SK-N-MC (cell line): ENCODE measurements at regions not wholly inside any gene's neighbourhood (a gene's known extent, or its start where the extent isn't known, plus 50 kb on each side); places are given as distances from the start of the nearest gene placed in this dataset.
A peak's percentile ranks its signal among the peaks of the same experiment; 100 is the strongest.
"Not testable (repeated sequence)": the region's sequence is repeated elsewhere in the genome, so short reads cannot be mapped to it uniquely, and the experiment has no call there.

Source experiments
- DNase-seq: peaks from one replicate; pipeline ENCODE4 v3.0.0-alpha.2; 2011; ENCODE audit warnings: low read depth, low spot score
- H3K27ac ChIP-seq: fragments of 200-600 bp; sonication (generic); 2 replicates; pipeline ENCODE4 v1.5.1; 2016; ENCODE audit warnings: mixed run types
- H3K36me3 ChIP-seq: fragments of 200-600 bp; sonication (generic); 2 replicates; pipeline ENCODE4 v1.6.1; 2017; ENCODE audit warnings: antibody characterized with exemption, low read length, mixed read lengths; ENCODE audit not compliant: insufficient read depth
- H3K4me3 ChIP-seq: fragments of 200-600 bp; sonication (generic); 2 replicates; pipeline ENCODE4 v1.5.1; 2016
- H3K9ac ChIP-seq: fragments of 200-600 bp; sonication (generic); 2 replicates; pipeline ENCODE4 v1.8.0; 2017; ENCODE audit warnings: mixed run types, mixed read lengths; ENCODE audit not compliant: insufficient read length
- H3K9me3 ChIP-seq: fragments of 200-600 bp; sonication (generic); 2 replicates; pipeline ENCODE4 v1.6.1; 2017; ENCODE audit warnings: low read depth, mild to moderate bottlenecking, antibody characterized with exemption, low read length, moderate library complexity, mixed read lengths
- EZH2 ChIP-seq: fragments of 200-600 bp; sonication (generic); IDR thresholded peaks from one replicate; pipeline ENCODE4 v1.6.1; 2017; ENCODE audit warnings: antibody characterized with exemption
- FOXP2 ChIP-seq: optimal IDR thresholded peaks from 2 replicates; pipeline ENCODE3; 2011; ENCODE audit warnings: mild to moderate bottlenecking, moderate library complexity; ENCODE audit not compliant: insufficient read depth; ENCODE audit errors: extremely low read length, control extremely low read depth
- POLR2AphosphoS5 ChIP-seq: IDR thresholded peaks from 2 replicates; pipeline ENCODE4 v1.6.1; 2012; ENCODE audit warnings: mild to moderate bottlenecking, low read depth, low read length, borderline replicate concordance

DNA sequence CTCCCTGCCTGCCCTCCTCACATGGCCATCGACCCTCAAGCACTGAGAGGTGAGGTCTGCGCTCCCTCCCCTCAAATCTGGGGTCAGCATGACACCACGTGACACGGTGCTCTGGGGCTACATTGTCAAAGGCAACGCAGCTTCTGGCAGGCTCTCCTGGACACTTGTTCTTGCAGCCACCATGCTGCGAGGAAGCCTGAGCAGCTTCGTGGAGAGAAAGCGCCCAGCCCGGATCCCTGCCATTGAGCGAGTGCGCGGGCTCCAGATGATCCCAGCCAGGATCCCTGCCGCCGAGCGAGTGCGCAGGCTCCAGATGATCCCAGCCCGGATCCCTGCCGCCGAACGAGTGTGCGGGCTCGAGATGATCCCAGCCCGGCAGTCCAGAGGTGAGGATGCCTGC is 70.9 kb upstream of the METRNL start:
- Histone ChIP-seq H3K36me3 (peaks cover 6% of the 10 kb centered on the region; the same call in 1 of the 2 replicates), H3K4me3 (no peak overlapping the region), H3K9ac (no peak overlapping the region), H3K9me3 (no peaks in the 10 kb centered on the region), H3K27ac (no peak overlapping the region)
- no peak for TF ChIP-seq POLR2AphosphoS5
- no peak for TF ChIP-seq EZH2
- TF ChIP-seq FOXP2 = no peak
- DNase-seq = no peak

DNA sequence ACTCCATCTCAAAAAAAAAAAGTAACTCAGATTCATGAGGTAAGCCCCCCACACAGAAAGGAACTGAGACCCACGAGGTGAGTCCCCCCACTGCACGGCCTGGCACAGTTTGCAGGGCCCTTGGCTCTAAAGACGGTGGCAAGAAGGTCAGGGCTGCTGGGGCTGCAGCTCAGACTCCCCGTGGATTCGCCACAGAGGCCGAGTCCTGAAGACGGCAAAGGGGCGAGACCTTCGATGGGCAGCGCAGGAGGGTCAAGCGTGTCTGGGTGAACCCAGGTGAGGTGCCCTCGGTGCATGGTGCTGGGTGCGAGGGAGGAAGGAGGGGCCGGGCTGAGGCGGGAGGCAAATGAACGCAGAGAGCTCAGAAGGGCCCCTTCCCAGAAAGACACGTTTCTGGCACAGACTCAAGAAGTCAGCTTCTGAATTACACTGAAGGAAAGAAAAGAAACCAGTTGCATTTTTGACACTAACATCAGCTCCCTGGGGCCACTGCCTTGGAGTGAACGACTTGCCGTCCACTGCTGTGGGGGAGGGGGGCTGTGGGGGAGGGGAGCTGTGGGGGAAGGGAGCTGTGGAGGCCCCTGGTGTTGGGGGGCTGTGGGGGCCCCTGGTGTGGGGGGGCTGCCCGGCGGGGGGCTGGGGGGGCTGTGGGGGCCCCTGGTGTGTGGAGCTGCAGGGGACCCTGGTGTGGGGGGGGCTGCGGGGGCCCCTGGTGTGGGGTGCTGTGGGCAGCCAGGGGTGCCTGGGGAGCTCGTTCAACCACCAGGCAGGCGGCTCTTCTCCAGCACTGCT is 69.8 kb upstream of the METRNL start:
- no peak for DNase-seq
- H3K36me3 ChIP-seq = peaks cover 6% of the 10 kb centered on the region; the same call in 1 of the 2 replicates
- H3K4me3 ChIP-seq = no peak overlapping the region
- peak overlapping the region; percentile 42; the same call in 1 of the 2 replicates for H3K27ac ChIP-seq
- TF ChIP-seq FOXP2 (no peak), POLR2AphosphoS5 (no peak), EZH2 (no peak)
- H3K9ac ChIP-seq = no peak overlapping the region
- H3K9me3 ChIP-seq = no peaks in the 10 kb centered on the region

DNA sequence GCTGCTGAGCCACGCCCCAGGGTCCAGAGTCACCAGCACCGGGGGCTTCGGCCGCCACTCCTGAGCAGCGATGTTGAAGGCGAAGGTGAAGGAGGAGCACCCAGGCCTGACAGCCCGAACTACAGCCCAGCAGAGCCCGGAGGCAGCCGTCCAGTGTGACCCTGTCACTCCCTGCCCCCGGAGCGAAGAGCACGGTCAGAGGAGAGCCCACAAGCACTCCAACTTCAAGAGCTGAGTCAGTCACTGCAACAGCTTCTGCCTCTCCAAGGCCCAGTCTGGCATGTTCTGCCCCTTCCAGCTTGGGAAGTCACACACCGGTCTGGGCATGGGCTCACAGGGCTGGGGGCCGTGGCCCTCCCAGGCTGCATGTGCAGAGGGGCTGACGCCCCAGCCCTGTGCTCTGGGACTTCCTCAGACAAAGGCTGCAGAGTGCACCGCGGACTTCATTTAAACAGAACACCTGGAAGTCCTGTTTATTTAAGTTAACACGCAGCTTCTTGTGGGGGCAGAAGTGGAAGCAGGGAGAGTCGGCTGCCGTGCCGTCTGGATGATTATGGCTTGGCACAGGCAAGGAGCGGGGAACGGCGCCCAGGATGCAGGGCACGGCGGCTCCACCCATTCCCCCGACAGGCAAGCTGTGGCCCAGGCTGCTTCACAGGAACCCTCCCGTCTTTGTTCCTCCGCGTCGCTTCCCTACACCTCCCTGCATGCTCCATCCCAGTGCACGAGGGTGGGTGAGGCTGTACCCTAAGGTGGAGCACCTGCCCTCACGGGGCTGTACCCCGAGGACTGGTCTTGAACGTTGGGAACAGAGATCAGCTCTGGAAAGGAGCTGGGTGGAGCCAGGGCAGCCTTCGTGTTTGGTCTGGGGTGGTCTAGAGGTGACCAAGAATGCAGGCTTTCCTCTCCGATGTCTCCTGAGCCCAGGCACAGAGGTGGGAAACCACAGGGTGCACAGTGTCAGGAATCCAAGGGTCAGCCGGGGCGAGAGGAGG is 68.9 kb upstream of the METRNL start:
- no peak overlapping the region for H3K4me3 ChIP-seq
- no peak for TF ChIP-seq FOXP2
- no peak for TF ChIP-seq EZH2
- TF ChIP-seq POLR2AphosphoS5 = no peak
- no peak for DNase-seq
- no peak overlapping the region for H3K9ac ChIP-seq
- H3K27ac ChIP-seq = peak overlapping the region; percentile 82
- no peaks in the 10 kb centered on the region for H3K9me3 ChIP-seq
- no peaks in the 10 kb centered on the region for H3K36me3 ChIP-seq

DNA sequence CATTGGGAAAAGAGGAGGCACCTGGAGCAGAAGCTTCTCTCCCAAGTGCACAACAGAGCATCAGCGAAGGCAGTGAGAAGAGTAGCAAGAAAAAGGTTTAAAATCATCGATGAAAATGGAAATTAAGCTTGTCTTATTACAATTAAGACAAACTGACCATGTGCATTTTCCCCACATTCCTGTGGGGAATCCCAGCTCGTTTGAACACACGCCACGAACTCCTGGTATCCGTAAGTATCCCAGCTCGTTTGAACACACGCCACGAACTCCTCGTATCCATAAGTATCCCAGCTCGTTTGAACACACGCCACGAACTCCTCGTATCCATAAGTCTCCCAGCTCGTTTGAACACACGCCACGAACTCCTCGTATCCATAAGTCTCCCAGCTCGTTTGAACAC is 67.7 kb upstream of the METRNL start:
- not testable (repeated sequence) for H3K9ac ChIP-seq

DNA sequence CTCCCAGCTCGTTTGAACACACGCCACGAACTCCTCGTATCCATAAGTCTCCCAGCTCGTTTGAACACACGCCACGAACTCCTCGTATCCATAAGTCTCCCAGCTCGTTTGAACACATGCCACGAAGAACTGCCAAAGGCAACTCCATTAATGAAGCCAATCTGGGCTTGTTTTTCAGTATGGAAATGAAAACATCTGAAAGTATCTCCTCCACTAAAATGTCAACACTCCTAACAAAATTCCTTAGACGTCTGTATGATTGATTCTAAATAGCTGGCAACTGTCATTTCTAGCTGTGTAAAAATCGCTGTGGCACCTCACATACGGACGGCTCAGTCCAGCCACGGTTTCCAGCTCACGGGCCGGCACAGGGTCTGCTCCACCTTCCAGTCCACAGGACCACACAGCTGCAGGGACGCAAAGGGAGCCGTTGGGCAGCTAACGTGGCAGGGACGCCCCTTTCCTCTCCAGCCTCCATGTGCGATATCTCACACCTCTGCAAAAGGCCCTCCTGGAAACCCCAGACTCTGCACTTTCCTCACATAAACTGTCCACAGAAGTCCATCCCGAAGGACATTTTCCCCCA is 67.1 kb upstream of the METRNL start:
- TF ChIP-seq FOXP2 (no peak), EZH2 (no peak), POLR2AphosphoS5 (no peak)
- no peaks in the 10 kb centered on the region for H3K36me3 ChIP-seq
- peak overlapping the region; percentile 96 for H3K27ac ChIP-seq
- peak overlapping the region; percentile 68 for H3K4me3 ChIP-seq
- no peak for DNase-seq
- peak overlapping the region; percentile 60 for H3K9ac ChIP-seq
- H3K9me3 ChIP-seq = no peaks in the 10 kb centered on the region

More for the DNA sequence above, 67.7 kb upstream of the METRNL start:
- H3K9me3 ChIP-seq, DNase-seq, H3K36me3 ChIP-seq, H3K4me3 ChIP-seq: not testable (repeated sequence)
- H3K27ac ChIP-seq = peak overlapping the region; percentile 82

DNA sequence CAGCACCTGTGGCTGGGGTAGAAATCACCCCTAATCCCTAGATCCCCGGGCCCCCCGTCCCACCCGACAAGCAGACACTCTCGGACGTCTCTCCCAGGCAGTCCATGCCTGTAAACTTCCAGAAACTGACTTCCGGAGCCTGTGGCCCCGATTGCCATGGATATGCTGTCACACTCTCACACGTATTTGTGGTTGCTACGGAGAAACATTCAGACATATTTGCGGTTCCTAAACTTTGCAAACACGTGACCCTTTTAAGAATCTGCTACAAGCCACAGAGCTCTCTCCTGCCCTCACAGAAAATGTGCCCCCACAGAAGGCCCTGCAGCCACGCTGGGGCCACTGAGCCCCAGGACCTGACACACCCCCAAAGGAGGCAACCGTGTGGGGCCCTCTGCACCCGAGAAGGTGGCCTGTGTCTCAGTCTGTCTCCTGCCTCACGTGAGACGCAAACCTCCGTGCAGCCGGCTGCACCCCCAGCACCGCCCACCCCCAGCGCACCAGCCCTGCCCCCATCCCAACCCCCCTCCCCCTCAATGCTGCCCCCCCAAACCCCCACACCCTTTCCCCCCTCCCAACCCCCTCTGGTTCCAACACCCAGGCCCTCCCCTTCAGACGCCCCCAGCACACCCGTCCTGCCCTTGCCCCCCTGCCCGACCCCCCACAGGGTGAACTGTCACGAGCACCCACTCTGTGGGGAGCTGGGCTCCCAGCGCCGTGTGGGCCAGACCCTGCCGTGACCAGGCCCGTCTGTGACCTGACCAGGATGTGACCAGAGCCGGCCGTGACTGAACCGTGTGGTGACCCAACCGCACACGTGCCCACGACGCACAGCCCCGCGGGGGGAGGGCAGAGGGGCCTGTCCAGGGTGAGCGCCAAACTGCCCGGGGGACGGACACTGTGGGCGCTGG is 66.3 kb upstream of the METRNL start:
- Histone ChIP-seq H3K27ac (peak overlapping the region; percentile 96), H3K4me3 (peak overlapping the region; percentile 68), H3K9ac (peak overlapping the region; percentile 66), H3K36me3 (no peaks in the 10 kb centered on the region), H3K9me3 (no peaks in the 10 kb centered on the region)
- TF ChIP-seq POLR2AphosphoS5 (peak; percentile 49), EZH2 (no peak), FOXP2 (peak; percentile 53)
- DNase-seq = peak; percentile 90

DNA sequence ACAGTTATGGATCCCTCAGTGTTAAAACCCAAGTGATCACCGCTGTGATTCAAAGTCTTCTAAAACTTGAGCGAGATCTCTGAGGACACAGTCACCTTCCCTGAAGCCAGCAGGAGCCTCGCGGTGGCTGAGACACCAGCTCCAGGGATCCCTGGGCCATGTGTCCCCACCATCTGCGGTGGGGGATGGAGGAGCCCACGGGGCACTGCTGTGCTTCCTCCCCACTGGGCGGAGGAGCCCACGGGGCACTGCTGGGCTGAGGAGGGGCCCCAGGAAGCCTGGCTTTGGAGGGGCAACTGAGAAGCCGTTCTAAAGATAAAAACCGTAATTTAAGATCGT is 65.7 kb upstream of the METRNL start:
- TF ChIP-seq POLR2AphosphoS5 (no peak), FOXP2 (no peak), EZH2 (no peak)
- no peak for DNase-seq
- Histone ChIP-seq H3K9ac (peak overlapping the region; percentile 66), H3K4me3 (peak overlapping the region; percentile 59), H3K27ac (peak overlapping the region; percentile 94), H3K36me3 (no peaks in the 10 kb centered on the region), H3K9me3 (no peaks in the 10 kb centered on the region)
